DMS79 (cell line): ENCODE measurements at regions not wholly inside any gene's neighbourhood (a gene's known extent, or its start where the extent isn't known, plus 50 kb on each side); places are given as distances from the start of the nearest gene placed in this dataset.

Experiments used
- DNase-seq: peaks from one replicate; lab custom pipeline; 2025; lab: John Stamatoyannopoulos, UW

DNA sequence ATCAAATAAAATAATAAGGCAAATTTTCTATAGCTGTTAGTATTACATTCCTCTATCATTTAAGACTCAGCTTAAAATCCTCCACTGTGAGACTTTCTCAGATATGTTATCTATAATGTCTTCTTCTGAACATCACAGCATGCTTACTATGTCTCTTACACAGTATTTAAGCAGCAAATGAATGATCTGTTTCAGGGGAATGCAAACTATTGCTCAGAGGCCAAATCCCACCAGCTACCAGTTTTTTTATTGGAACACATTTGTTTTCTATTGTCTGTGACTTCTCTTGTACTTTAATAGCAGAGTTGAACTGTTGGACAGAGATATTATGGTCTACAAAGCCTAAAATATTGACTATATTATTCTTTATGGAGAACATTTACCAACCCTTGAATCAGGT lies 59.6 kb downstream of the C3orf38 start:
- no peak for DNase-seq

DNA sequence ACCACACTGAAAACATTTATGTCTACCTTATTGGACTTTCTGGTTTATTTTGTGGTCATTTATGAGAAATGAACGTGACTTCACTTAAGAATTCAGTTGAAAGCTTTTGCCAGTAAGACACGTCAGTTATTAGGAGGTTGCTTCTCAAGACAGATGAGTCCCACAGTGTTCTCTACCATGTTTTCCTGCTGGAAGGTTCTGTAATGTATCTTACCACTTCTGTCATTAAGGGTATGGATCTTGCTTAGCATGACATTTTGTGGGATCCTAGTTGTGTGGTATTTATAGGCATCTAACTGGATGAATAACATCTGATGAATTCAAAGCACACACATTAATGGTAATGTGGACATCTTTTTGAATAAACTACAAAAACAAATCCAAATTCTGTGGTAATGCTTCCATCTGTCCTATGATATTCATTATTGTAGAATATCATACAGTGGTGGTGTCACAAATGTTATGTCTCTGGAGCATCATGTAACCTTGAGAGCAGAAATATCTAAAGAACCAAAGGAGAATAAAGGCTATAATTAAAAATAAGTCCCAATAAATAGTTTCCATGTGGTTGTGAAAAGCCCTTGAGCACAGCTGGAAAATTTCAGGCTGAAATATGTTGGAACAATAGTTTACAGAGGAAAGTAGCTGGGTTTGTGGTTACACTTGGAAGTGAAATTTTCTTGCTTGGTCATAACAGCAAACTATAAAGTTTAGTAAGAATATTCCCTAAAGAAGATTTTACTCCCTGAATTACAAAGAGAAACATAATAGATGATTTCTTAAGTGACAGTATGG lies 61.5 kb downstream of the C3orf38 start:
- DNase-seq, result no peak

DNA sequence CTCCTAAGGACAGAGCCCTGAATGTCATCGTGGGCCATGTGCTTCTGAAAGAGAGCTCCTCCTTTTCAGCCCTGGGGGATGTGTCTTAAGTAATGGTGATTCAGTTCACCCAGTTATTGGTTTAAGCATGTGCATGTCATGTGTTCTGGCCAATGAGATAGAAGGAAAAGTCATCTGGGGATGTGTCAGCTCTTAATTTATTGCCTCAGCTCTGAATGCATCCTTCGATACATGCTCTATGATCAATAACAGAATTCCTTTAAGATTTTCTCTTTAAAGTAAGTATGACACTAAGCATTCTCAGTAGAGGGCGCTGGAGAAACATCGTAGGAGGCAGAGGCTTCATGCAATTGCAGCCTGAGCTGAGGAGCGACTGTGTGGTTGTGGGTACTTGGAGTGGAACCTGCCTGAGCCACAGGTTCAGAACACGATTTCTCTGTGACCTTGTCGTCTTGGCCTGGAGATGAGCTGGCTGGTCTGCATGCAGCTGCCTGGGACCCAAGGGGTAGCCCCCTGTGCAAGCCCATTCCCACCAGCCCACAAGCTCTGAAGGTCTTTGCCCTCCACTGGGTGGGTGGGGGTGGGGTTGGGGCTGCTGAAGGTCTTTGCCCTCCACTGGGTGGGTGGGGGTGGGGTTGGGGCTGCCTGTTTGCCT lies 69.5 kb downstream of the C3orf38 start:
- no peak for DNase-seq

DNA sequence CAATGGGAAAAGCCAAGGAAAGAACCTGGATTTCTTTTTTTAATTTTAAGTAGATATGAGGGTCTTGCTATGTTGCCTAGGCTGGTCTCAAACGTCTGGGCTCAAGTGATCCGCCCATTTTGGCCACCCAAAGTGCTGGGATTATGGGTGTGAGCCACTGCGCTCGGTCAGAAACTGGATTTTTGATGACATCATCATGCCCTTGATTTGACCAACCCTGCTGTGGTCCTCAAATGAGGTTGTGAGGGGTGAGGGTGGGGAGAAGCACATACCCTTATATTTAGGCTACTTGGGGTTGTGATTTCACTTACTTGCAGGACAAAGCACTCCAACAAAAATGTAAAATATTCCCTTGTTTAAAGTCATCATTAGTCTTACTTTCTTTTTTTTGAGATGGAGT lies 70.4 kb downstream of the C3orf38 start:
- no peak for DNase-seq

DNA sequence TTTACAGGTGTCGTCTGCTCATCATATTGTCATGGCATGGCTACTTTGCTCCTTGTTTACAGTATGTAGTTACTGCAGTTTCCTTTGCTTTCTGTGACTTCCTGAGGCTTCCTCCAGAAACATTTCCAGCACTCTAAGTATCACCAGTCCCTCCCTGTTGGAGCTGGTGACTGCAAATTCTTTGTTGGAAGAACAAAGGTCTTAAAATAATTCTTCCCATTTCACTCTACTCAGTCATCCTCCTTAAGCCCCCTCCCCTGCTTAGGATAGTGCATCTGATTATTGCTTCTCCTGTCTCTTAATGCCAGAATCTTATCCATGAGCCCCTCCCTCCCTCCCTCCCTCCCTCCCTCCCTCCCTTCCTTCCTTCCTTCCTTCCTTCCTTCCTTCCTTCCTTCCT lies 72.0 kb downstream of the C3orf38 start:
- no peak for DNase-seq

DNA sequence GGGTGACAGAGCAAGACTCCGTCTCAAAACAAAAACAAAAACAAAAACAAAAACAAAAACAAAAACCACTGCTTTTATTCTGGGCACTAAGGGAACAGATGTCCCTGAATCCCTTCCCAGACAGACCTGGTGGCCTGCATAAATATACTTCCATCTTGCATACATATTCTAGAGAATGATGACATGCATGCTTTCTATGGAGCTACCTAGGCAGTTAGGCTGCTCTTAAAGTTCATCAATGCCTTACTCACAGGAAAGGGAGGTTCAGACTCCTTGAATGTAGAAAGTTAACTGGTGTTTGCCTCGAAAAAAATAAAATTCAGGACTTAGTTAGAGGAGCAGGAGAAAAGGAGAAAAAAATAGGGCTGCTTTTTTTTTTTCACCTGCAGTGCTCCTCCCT lies 72.6 kb downstream of the C3orf38 start:
- no peak for DNase-seq

DNA sequence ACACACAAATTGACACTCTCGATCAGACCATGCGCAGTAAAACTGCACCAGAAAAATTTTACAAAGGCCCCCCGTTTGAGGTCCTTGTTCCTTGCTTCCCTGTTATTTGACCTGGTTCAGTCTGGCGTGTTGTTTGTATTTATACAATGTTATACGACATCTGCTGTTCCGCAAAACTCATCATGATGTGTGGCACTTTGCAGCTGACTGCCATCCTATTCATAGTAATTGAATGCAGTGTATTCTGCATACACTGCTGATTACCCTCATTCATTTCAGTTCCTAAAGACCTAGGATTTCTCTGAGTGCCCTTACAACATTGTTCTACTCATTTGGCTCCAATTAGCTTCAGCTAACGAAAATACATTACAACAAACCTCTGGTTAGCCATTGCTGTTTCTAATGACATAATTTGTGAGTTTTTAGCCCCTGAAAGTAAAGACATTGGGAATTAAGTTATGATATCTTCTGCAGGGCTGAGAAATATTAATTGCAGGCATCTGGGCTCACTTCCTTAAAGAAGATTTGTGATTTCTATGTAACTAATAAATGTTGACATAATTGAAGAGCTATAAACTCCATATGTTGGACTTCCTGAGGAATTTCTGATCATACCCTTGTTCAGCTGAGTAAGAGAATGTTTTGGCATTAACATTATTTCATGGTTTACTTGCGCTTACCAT lies 75.7 kb downstream of the C3orf38 start:
- DNase-seq, result no peak

DNA sequence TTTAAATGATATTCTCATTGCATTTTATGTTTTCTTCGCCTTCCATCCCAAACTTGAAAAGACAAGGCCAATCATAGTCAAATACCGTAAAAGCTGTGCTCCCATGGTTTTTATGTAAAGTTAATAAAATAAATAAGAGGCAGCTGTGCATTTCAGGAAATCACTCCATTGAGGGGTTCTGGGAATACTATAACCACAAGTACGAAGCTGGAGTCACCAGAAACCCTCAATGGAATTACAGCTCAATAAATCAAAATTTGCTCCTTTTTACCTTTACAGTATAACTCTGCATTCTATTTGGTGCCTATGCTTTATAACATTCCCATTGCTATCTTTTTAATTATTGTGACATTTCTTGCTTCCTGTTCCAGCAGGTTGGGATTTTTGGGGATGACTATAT lies 77.2 kb downstream of the C3orf38 start:
- DNase-seq, result no peak

DNA sequence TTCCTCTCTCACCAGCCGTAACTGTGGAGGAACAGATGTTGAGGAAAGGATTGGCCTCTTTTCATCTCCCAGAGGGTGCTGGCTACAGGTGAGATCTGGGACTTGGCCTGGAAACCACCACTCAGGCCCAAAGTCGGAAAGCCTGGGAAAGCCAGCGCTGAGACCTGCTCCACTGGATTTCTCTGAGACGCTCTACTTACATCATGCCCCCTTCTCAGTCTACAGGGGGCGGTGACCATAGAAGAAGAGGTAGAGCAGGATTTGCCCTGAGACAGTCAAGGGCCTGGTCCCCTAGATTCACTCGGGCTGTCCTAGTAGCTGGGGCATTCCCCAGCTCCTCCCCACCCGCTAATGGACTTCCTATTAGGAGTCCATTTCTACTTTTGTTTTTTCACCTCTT lies 80.9 kb downstream of the C3orf38 start:
- no peak for DNase-seq

DNA sequence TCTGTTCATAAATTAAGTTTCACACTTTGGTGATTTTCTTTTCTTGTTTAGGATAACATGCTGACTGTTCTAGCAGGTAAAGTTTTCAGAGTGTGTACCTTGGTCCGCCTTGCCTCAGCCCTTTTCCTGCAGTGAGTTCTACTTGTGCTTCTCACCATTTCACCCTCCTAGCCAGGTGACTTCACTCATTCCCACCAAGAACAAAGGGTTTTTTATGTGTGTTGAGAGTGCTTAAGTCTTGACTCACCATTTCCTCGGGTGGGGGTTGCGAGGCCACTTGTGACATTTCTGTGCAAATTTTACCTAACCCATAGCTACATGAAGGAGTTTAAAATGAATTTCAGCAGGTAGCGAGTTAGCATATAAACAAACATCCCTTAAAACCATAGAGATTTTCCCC lies 81.4 kb downstream of the C3orf38 start:
- no peak for DNase-seq

DNA sequence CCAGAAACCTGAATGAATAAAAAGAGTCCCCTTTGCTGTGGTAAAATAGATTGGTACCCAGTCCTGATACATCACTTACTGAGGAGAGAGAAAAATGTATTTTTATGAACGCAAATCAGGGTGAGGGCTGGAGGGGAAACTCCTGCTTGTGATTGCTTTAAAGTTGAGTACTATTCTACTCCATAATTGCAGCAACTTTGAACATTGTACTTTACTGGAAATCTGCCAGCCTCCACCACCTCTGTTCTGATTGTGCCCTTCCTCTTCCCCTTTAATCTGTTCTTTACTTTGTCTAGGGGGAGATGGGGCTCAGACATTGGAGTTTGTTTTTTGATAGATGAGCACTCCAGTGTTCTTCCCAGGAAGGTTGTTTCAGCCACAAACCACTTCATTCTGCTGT lies 81.9 kb downstream of the C3orf38 start:
- no peak for DNase-seq

DNA sequence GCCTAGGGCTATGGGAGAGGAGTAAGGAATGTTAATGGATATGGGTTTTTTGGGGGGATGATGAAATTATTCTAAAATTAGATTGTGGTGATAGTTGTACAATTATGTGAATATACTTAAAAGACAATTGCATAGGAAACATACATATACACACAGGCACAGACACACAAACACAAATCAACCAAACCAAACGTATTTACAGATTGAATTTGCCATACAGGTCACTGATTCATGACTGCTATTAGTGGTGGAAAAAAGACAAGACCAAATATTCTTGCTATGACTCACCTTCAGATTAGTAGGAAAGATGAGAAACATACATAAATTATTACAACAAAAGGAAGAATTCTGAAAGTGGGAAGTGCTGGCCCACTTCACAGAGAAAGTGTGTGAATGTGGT lies 85.3 kb downstream of the C3orf38 start:
- DNase-seq, result no peak

DNA sequence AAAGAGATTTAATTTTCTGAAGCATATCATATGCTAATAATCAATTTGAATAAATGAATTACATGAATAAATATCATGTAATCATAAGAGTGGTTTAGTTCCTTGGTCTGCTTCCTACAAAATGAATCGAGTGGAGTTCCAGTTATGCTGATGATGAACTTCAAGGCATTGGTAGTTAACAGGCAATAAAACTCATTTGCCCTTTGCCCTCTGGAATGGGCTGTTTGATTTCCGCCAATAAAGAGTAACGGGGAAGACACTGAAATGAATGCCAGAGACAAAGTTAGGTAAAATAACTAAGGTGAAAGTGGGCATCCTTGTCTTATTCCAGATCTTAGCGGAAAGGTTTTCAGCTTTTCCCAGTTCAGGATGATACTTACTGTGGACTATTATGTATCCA lies 90.1 kb downstream of the C3orf38 start:
- no peak for DNase-seq

DNA sequence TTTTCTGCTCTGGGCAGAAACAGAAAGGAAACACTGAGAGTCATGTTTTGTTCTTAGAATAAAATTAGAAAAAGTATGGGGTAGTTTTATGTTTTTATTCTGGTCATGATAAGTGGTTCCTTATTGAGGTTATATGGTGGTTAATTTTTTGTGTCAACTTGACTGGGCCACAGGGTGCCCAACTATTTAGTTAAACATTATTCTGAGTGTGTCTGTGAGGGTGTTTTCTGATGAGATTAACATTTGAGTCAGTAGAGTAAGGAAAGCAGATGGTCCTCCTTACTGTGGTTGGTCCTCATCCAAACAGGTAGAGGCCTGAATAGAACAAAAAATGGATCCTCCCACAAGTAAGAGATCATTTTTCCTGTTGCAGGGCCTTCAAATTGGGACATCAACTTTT lies 98.9 kb downstream of the C3orf38 start:
- DNase-seq, result no peak

DNA sequence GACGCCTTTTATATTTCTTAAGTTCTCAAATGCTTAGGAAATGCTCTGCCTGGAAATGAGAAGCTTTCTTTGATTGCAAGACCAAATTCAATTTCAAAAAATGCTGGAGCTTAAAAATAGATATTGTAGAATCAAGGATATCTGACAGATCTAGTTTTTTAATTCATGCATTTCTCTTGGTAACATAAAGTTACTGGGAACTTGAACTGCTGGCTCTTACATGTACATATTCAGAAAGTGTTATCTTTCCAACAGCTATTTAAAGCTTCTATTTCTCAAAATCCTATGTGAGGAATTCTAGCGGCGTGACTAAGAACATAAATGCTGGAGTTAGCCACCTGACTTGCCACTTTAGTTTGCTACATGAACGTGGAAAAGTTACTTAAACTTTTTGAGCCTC lies 109.3 kb downstream of the C3orf38 start:
- DNase-seq, result no peak

DNA sequence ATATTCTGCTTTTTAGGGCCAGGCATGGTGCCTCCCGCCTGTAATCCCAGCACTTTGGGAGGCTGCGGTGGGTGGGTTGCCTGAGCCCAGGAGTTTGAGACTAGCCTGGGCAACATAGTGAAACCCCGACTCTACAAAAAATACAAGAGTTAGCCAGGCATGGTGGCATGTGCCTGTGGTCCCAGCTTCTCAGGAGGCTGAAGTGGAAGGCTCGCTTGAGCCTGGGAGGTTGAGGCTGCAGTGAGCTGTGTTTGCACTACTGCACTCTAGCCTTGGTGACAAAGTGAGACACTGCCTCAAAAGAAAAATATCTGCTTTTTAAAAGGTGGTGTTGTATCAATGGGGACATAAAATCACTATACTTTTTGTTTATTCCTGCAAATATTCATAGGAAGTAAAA lies 112.8 kb downstream of the C3orf38 start:
- no peak for DNase-seq

DNA sequence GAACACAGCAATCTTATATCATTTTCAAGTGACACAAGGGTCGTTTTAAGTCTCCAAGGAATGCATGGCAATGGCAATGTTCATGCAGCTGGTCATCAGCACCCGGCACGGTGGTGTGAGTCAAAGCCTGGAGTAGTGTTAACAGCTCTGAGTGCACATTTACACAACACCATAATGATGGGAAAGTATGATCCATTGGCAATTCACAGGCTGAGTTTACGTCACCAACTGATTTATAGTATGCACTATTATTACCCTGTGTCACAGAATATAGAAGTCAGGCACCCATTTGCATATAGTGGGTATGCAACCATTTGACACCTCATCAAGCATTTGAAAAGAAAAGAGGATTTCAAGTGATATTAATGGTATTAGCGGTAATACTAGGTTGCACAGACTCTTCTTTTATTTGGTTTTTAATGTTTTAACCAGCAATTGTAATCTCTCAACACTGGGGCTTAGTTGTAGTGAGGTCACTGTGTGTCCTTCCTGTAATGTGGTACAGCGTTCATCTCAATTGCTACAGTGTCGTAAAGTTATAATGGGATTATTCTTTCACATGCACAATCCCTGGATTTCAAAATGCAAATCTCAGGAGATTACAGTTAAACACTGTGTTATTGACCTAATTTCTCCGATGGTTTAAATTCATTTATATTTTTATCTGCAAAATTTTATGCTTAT lies 113.8 kb downstream of the C3orf38 start:
- no peak for DNase-seq

DNA sequence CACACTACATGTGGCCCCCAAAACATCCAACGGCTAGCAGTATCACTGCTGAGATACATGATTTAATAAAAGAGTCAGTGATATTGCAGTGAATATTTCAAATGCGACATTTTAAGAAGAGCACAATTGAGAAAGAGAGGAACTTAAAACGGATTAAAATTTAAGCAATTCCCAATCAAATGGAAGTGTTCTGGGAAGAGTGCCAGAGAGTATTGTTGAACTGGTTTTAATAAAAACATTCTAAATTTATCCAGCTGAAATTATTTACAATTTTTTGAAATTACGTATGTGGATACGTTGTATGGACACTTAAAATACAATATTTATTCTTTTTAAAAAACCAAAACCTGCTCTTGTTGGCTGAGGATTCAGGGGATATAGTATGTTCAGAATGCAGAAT lies 117.7 kb downstream of the C3orf38 start:
- no peak for DNase-seq

DNA sequence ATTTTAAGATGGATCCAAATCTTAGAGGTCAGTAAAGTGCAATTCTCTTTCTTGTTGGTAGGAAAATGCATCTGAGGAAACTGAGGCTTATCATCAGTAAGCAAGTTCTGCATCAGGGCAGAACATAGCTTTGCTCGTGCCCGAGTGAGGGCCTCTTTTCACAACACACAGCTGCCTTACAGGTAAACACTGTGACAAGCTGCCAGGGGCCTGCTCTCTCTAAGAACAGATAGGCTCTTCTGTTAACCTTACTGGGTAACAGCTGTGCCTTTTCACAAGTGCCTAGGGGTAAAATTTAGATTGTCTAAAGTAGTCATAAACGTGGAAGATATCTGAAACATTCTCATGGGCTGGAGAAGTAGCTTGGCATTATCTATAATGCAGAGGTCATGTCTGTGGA lies 118.1 kb downstream of the C3orf38 start:
- no peak for DNase-seq

DNA sequence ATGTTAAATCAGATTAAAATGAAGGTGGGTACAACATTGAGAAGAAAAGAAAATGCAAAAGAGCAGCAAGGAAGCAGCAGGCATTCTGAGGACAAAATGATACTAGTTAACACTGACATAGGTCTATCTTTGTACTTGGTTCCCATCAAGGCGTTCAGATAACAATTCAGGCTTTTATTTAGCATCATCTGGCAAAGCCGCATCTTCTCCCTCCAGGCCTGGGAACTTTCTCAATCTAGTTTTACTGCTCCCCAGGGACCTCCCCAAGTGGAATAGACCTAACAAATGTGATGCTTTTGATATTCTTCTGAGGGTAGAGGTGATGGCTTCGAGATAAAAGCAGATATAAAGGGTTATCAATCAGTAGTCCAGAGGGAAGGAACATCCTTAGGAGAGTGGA lies 130.6 kb downstream of the C3orf38 start:
- no peak for DNase-seq

DNA sequence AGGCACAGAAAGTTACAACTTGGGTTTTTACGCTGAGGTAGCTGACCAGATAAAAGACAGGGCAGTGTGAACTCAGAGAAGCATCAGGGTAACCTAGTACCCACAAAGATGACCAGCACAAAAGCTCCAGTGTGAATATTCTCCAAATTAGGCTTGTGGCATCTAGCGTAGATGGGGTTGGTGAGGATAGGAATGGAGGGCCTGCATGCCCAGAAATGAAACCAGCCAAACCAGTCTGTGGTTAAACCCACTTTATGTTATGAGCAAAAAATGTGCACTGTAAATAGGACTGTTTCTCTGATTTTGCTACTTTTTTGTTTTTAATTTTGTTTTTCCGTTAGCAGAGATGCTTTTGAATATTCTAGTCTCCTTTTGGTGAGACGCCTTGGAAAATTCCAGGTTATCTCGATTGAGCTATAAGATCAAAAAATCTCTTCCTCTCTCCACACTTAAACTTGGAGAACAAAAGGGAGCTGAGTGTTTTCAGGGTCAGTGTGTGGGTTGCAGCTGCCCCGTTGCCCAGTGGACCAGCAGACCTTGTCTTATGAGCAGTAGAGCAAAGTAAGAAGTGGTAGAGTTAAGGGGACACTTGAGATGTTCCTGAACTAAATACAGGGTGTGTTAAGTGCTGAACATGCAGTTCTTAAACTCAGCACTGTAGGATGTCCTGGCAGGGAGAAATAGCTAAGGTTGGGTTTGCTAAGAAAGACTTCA lies 132.9 kb downstream of the C3orf38 start:
- DNase-seq, result no peak

DNA sequence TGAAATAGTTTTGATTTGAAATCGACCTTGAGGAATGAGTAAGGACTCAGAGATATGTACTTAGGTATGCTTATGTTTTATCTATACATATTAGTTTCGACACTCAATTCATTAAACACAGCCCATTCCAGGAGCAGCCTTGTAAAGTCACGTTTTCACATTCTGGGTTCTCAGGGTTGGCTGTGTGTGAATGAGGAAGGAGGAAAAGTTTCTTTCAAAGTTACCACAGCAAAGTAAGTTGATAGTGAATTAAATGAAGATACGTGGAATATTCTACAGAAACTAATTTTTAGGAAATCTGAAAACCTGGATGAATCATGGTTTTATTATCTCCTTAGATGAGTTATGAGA lies 133.5 kb downstream of the C3orf38 start:
- no peak for DNase-seq
